HEK293 (cell line): ENCODE measurements at regions not wholly inside any gene's neighbourhood (a gene's known extent, or its start where the extent isn't known, plus 50 kb on each side); places are given as distances from the start of the nearest gene placed in this dataset.

Experiments used
- KLF7 ChIP-seq: fragments of 450-650 bp; formaldehyde crosslinking; IDR thresholded peaks from 2 replicates; pipeline ENCODE4 v1.5.1; 2016; ENCODE audit warnings: missing biosample characterization, missing genetic modification characterization, borderline replicate concordance
- MYNN ChIP-seq: fragments of 450-650 bp; formaldehyde crosslinking; IDR thresholded peaks from 2 replicates; pipeline ENCODE4 v1.5.1; 2016; ENCODE audit warnings: missing biosample characterization, missing genetic modification characterization, borderline replicate concordance
- YY2 ChIP-seq: fragments of 450-650 bp; formaldehyde crosslinking; IDR thresholded peaks from 2 replicates; pipeline ENCODE4 v1.5.1; 2016; ENCODE audit warnings: missing biosample characterization, missing genetic modification characterization
- ZBTB17 ChIP-seq: fragments of 450-650 bp; formaldehyde crosslinking; IDR thresholded peaks from 2 replicates; pipeline ENCODE4 v1.5.1; 2016; ENCODE audit warnings: missing biosample characterization, missing genetic modification characterization
- ZNF121 ChIP-seq: fragments of 450-650 bp; formaldehyde crosslinking; IDR thresholded peaks from 2 replicates; pipeline ENCODE4 v1.5.1; 2016; ENCODE audit warnings: missing biosample characterization, missing genetic modification characterization
- ZNF132 ChIP-seq: fragments of 450-650 bp; formaldehyde crosslinking; IDR thresholded peaks from 2 replicates; pipeline ENCODE4 v1.5.1; 2017; ENCODE audit warnings: missing biosample characterization, missing genetic modification characterization, borderline replicate concordance
- ZNF155 ChIP-seq: fragments of 450-650 bp; formaldehyde crosslinking; IDR thresholded peaks from 2 replicates; pipeline ENCODE4 v1.5.1; 2016; ENCODE audit warnings: missing biosample characterization, missing genetic modification characterization
- ZNF19 ChIP-seq: fragments of 450-650 bp; formaldehyde crosslinking; IDR thresholded peaks from 2 replicates; pipeline ENCODE4; 2016; ENCODE audit warnings: missing biosample characterization, missing genetic modification characterization, low read depth
- ZNF24 ChIP-seq: fragments of 450-650 bp; formaldehyde crosslinking; IDR thresholded peaks from 2 replicates; pipeline ENCODE4 v1.5.1; 2016; ENCODE audit warnings: missing biosample characterization, missing genetic modification characterization
- TF ChIP-seq, protein P1 (sequence below): fragments of 450-650 bp; formaldehyde crosslinking; IDR thresholded peaks from 2 replicates; pipeline ENCODE4 v1.5.1; 2016; ENCODE audit warnings: missing biosample characterization, missing genetic modification characterization
- TF ChIP-seq, protein P2 (sequence below): fragments of 450-650 bp; formaldehyde crosslinking; IDR thresholded peaks from 2 replicates; pipeline ENCODE4 v1.5.1; 2016; ENCODE audit warnings: missing biosample characterization, missing genetic modification characterization
- TF ChIP-seq, protein P3 (sequence below): fragments of 450-650 bp; formaldehyde crosslinking; IDR thresholded peaks from 2 replicates; pipeline ENCODE4 v1.5.1; 2016; ENCODE audit warnings: missing biosample characterization, missing genetic modification characterization
- TF ChIP-seq, protein P4 (sequence below): fragments of 450-650 bp; formaldehyde crosslinking; optimal IDR thresholded peaks from 2 replicates; pipeline ENCODE3; 2016; ENCODE audit warnings: missing biosample characterization, mild to moderate bottlenecking, missing genetic modification characterization

DNA sequence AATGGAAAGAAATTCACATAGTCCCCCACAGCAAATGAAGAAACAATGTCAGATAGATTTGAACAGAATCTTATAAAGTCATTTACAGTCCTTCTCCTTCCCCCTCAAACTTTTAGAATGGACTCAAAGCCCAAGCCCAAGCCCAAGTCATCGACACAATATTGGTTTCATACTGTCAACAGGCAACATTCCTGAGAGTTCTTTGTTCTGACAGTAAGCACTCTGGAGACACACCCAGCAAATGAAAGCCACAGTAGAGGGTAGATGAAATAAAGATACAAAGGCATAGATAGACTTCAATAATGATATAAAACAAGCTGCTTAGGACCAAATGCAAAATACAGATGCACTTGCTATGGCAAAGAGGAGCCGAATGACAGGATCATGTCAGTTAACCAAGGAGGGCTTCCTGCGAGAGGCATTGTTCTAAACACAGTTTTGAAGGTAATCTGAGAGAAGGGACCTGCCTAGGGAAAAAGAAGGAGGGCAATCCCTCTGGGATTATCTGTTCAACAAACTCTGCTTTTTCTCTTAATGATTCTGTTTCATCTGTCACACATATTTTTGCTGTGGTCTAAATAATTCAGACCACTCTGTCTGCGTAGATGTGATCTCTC, 97.1 kb upstream of the MAP4K3 start:
- no peak for TF ChIP-seq ZNF121
- TF ChIP-seq, protein P1, sequence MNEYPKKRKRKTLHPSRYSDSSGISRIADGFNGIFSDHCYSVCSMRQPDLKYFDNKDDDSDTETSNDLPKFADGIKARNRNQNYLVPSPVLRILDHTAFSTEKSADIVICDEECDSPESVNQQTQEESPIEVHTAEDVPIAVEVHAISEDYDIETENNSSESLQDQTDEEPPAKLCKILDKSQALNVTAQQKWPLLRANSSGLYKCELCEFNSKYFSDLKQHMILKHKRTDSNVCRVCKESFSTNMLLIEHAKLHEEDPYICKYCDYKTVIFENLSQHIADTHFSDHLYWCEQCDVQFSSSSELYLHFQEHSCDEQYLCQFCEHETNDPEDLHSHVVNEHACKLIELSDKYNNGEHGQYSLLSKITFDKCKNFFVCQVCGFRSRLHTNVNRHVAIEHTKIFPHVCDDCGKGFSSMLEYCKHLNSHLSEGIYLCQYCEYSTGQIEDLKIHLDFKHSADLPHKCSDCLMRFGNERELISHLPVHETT (tag by site-specific recombination): no peak
- no peak for TF ChIP-seq MYNN (tag by site-specific recombination)
- TF ChIP-seq, protein P2, sequence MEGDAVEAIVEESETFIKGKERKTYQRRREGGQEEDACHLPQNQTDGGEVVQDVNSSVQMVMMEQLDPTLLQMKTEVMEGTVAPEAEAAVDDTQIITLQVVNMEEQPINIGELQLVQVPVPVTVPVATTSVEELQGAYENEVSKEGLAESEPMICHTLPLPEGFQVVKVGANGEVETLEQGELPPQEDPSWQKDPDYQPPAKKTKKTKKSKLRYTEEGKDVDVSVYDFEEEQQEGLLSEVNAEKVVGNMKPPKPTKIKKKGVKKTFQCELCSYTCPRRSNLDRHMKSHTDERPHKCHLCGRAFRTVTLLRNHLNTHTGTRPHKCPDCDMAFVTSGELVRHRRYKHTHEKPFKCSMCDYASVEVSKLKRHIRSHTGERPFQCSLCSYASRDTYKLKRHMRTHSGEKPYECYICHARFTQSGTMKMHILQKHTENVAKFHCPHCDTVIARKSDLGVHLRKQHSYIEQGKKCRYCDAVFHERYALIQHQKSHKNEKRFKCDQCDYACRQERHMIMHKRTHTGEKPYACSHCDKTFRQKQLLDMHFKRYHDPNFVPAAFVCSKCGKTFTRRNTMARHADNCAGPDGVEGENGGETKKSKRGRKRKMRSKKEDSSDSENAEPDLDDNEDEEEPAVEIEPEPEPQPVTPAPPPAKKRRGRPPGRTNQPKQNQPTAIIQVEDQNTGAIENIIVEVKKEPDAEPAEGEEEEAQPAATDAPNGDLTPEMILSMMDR (tag by site-specific recombination): no peak
- no peak for TF ChIP-seq ZNF24 (tag by site-specific recombination)
- no peak for TF ChIP-seq ZNF132 (tag by site-specific recombination)
- no peak for TF ChIP-seq ZBTB17
- TF ChIP-seq KLF7: no peak
- TF ChIP-seq, protein P3, sequence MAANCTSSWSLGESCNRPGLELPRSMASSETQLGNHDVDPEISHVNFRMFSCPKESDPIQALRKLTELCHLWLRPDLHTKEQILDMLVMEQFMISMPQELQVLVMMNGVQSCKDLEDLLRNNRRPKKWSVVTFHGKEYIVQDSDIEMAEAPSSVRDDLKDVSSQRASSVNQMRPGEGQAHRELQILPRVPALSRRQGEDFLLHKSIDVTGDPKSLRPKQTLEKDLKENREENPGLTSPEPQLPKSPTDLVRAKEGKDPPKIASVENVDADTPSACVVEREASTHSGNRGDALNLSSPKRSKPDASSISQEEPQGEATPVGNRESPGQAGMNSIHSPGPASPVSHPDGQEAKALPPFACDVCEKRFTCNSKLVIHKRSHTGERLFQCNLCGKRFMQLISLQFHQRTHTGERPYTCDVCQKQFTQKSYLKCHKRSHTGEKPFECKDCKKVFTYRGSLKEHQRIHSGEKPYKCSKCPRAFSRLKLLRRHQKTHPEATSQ (tag by site-specific recombination): no peak
- TF ChIP-seq ZNF19 (tag by site-specific recombination): no peak
- TF ChIP-seq, protein P4, sequence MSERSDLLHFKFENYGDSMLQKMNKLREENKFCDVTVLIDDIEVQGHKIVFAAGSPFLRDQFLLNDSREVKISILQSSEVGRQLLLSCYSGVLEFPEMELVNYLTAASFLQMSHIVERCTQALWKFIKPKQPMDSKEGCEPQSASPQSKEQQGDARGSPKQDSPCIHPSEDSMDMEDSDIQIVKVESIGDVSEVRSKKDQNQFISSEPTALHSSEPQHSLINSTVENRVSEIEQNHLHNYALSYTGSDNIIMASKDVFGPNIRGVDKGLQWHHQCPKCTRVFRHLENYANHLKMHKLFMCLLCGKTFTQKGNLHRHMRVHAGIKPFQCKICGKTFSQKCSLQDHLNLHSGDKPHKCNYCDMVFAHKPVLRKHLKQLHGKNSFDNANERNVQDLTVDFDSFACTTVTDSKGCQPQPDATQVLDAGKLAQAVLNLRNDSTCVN (tag by site-specific recombination): no peak
- TF ChIP-seq ZNF155: no peak
- TF ChIP-seq YY2: no peak
